PC-9 (cell line): ENCODE measurements at regions not wholly inside any gene's neighbourhood (a gene's known extent, or its start where the extent isn't known, plus 50 kb on each side); places are given as distances from the start of the nearest gene placed in this dataset.

Experiments
- CTCF ChIP-seq: fragments of 200-600 bp; sonication (generic); conservative IDR thresholded peaks from 2 replicates; pipeline ENCODE4 v1.6.1; 2017; ENCODE audit warnings: mixed run types, antibody characterized with exemption, mild to moderate bottlenecking, moderate library complexity
- EZH2 ChIP-seq: fragments of 200-600 bp; sonication (generic); IDR thresholded peaks from 2 replicates; pipeline ENCODE4 v1.8.0; 2017; ENCODE audit warnings: antibody characterized with exemption, low read depth

- TF ChIP-seq CTCF (no peak), EZH2 (no peak)
Measured at GRCh38 chr6:22081709-22082108, 215.1 kb downstream of the PRL start.
